Astrocyte of the spinal cord (primary cell): ENCODE measurements at regions not wholly inside any gene's neighbourhood (a gene's known extent, or its start where the extent isn't known, plus 50 kb on each side); places are given as distances from the start of the nearest gene placed in this dataset.
"Not testable (repeated sequence)": the region's sequence is repeated elsewhere in the genome, so short reads cannot be mapped to it uniquely, and the experiment has no call there.

Source experiments
- DNase-seq: peaks from one replicate; pipeline ENCODE4 v3.0.0; 2011; ENCODE audit warnings: low read depth, low spot score
- H3K4me3 ChIP-seq: 2 replicates; pipeline ENCODE4 v1.5.1; 2011; ENCODE audit warnings: low read depth, mild to moderate bottlenecking, low read length, moderate library complexity
- CTCF ChIP-seq: IDR thresholded peaks from 2 replicates; pipeline ENCODE4 v1.5.1; 2012; ENCODE audit warnings: low read depth, mild to moderate bottlenecking, low read length, inconsistent platforms
- in situ Hi-C: cut with HindIII; loops from 2 replicates; pipeline ENCODE4 v1.10.0; 2017; ENCODE audit warnings: low sequenced_read_pairs

DNA sequence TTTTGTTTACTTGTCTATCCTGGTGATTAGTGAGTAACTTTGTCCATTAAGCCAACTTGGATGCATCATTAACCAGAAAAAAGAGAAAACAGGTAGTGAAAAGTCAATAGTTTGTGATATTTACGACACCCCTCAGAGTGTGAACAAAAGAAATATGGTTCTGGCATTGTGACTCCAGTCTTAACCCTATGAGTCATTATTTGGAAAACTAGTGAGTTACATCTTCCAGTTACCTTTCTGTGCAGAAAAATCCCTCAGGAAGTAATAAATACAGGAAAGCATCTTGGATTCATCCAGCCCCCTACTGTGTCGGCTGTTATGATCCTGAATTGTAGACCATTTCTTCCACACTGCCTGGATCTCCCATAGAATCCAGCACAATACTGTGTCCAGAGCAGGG lies 379.1 kb downstream of the GALC start:
- DNase-seq = no peak
- no peak for TF ChIP-seq CTCF
- in situ Hi-C loops = no loop called here
- H3K4me3 ChIP-seq = no peak overlapping the region

GRCh38 chr14:87607056-87607455 lies 385.9 kb downstream of the GALC start:
- DNase-seq, H3K4me3 ChIP-seq, in situ Hi-C loops: not testable (repeated sequence)

DNA sequence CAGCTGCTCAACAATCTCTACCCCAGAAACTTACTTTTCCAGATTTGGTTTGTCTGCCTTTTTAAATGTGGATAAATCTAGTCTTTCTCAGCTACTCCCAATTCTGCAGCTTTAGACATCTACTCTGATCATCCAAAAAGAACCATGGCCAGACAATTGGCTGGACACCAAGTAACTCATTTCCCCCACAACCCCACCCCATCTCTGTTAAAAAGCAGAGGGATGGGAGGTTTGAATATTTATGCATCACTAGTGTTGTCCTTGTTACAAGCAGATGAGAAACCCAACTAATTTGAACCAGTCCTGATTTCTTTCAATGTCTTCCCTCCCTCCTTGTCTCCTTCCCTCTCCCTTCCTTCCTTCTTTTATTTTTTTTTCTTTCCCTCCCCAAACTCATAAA lies 391.9 kb downstream of the GALC start:
- in situ Hi-C loops = no loop called here
- H3K4me3 ChIP-seq = no peak overlapping the region
- no peak for DNase-seq
- no peak for TF ChIP-seq CTCF

GRCh38 chr14:87600240-87600639 lies 392.7 kb downstream of the GALC start:
- TF ChIP-seq CTCF = no peak
- H3K4me3 ChIP-seq = no peak overlapping the region
- in situ Hi-C loops = no loop called here
- no peak for DNase-seq

DNA sequence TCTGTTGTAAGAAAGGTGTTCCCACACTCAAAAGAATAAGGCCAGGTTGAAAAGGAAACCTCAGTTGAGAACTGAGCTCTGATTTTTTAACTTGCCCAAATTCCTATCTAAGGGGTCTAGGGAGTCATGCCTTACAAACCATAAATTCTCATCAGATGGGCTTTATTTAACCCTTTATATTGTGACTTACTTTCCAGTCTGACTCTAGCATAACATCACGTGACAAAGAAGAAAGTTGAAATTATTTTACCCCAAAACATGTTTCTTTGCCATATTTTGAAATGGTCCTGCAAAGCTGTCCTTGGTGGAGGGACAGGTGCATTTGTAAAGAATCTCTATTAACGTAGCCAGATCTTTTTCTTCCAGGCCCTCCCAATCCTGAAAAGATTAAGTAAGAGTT lies 411.7 kb downstream of the GALC start:
- no peak for DNase-seq
- no peak overlapping the region for H3K4me3 ChIP-seq
- no peak for TF ChIP-seq CTCF
- in situ Hi-C loops = no loop called here

GRCh38 chr14:87579036-87579435 lies 413.9 kb downstream of the GALC start:
- no peak overlapping the region for H3K4me3 ChIP-seq
- in situ Hi-C loops = no loop called here
- no peak for TF ChIP-seq CTCF
- no peak for DNase-seq

- TF ChIP-seq CTCF = no peak
- DNase-seq = no peak
- no peak overlapping the region for H3K4me3 ChIP-seq
- in situ Hi-C loops = no loop called here
Measured at GRCh38 chr14:87575378-87575777, 417.6 kb downstream of the GALC start.
